ENCODE measurements at regions not wholly inside any gene's neighbourhood (a gene's known extent, or its start where the extent isn't known, plus 50 kb on each side); places are given as distances from the start of the nearest gene placed in this dataset.

GRCh38 chr9:2362150-2362549, 259.4 kb upstream of the VLDLR start:
- no peak for TF ChIP-seq EZH2 (IDR thresholded peaks at IDR 0.05; ENCODE audit: low read length, missing control alignments)
- TF ChIP-seq CTCF (conservative IDR thresholded peaks at IDR 0.05 in 1 of 2, IDR thresholded peaks at IDR 0.05 in 1 of 2; ENCODE audit: low read depth in 1 of 2, low read length in 2 of 2) = no peak

Data from fibroblast of lung (primary cell).